ENCODE measurements at regions not wholly inside any gene's neighbourhood (a gene's known extent, or its start where the extent isn't known, plus 50 kb on each side); places are given as distances from the start of the nearest gene placed in this dataset.

DNA sequence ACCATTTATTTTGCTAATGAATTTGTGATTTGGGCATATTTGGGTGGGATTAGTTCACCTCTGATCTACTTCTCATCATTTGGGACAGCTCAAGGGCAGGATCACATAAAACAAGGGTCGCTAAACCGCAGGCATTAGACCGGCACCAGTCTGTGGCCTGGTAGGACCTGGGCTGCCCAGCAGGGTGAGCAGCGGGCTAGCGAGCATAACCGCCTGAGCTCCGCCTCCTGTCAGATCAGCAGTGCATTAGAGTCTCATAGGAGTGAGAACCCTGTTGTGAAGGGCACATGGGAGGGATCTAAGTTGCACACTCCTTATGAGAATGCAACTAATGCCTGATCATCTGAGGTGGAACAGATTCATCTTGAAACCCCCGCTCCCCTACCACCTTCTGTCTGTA is 785.3 kb downstream of the TRHDE start:
- no peak overlapping the region for H3K27ac Mint-ChIP-seq
- no peak for DNase-seq (ENCODE audit: low spot score in 2 of 2, unreplicated experiment in 2 of 2)
- no peaks in the 10 kb centered on the region for H3K4me1 Mint-ChIP-seq
- no peaks in the 10 kb centered on the region for H3K27me3 Mint-ChIP-seq (ENCODE audit: low read depth)
- TF ChIP-seq, protein P1, sequence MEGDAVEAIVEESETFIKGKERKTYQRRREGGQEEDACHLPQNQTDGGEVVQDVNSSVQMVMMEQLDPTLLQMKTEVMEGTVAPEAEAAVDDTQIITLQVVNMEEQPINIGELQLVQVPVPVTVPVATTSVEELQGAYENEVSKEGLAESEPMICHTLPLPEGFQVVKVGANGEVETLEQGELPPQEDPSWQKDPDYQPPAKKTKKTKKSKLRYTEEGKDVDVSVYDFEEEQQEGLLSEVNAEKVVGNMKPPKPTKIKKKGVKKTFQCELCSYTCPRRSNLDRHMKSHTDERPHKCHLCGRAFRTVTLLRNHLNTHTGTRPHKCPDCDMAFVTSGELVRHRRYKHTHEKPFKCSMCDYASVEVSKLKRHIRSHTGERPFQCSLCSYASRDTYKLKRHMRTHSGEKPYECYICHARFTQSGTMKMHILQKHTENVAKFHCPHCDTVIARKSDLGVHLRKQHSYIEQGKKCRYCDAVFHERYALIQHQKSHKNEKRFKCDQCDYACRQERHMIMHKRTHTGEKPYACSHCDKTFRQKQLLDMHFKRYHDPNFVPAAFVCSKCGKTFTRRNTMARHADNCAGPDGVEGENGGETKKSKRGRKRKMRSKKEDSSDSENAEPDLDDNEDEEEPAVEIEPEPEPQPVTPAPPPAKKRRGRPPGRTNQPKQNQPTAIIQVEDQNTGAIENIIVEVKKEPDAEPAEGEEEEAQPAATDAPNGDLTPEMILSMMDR (IDR thresholded peaks at IDR 0.05; ENCODE audit: unreplicated experiment), result no peak
- H3K4me3 Mint-ChIP-seq, result no peak overlapping the region
- H3K9me3 Mint-ChIP-seq, result peaks cover 9% of the 10 kb centered on the region
- no peaks in the 10 kb centered on the region for H3K36me3 Mint-ChIP-seq

DNA sequence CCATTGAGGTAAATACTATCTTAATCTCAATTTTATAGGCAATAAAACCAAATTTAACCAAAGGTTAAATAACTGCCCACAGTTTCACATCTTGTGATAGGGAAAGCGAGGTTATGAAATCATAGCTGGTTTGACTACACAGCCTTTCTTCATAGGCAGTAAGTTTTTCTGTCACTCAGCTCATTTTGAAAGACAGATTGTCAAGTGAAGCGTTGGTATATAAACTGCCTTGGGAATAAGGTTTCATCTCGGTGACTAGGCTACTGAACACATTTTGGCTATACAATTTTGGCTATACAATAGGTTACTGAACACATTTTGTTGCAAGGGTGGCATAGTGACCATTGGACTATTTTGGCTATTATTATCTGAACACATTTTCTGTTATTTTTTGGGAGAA is 793.7 kb downstream of the TRHDE start:
- Mint-ChIP-seq H3K4me3 (no peak overlapping the region), H3K9me3 (peaks cover 8% of the 10 kb centered on the region), H3K4me1 (no peaks in the 10 kb centered on the region), H3K36me3 (no peaks in the 10 kb centered on the region), H3K27ac (no peak overlapping the region), H3K27me3 (ENCODE audit: low read depth) (no peaks in the 10 kb centered on the region)
- DNase-seq (ENCODE audit: low spot score in 2 of 2, unreplicated experiment in 2 of 2), result no peak
- TF ChIP-seq, protein P1 (IDR thresholded peaks at IDR 0.05; ENCODE audit: unreplicated experiment), result no peak

DNA sequence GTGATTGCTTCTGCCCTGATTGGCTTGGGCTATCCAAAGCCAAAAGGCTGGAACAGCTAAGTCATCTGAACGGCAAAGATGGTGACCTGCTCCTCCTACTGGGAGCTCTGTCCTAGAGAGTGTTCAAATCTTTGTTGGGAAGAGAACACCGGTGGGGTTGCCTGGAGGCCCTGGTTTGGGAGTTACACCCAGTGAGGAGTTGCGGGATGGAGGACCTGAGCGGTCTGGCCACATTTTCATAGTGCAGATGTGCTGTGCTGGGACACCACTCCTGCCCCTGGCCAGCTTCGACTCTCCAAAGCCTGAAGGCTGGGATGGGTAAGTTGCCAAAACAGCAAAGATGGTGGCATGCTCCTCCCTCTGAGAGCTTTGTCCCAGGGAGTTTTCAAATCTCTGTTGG is 795.4 kb downstream of the TRHDE start:
- no peaks in the 10 kb centered on the region for H3K36me3 Mint-ChIP-seq
- H3K27me3 Mint-ChIP-seq (ENCODE audit: low read depth), result no peaks in the 10 kb centered on the region
- peaks cover 22% of the 10 kb centered on the region for H3K9me3 Mint-ChIP-seq
- H3K4me1 Mint-ChIP-seq, result no peaks in the 10 kb centered on the region
- DNase-seq (ENCODE audit: low spot score in 2 of 2, unreplicated experiment in 2 of 2), result no peak
- H3K27ac Mint-ChIP-seq, result no peak overlapping the region
- H3K4me3 Mint-ChIP-seq, result no peak overlapping the region
- TF ChIP-seq, protein P1 (IDR thresholded peaks at IDR 0.05; ENCODE audit: unreplicated experiment), result no peak

DNA sequence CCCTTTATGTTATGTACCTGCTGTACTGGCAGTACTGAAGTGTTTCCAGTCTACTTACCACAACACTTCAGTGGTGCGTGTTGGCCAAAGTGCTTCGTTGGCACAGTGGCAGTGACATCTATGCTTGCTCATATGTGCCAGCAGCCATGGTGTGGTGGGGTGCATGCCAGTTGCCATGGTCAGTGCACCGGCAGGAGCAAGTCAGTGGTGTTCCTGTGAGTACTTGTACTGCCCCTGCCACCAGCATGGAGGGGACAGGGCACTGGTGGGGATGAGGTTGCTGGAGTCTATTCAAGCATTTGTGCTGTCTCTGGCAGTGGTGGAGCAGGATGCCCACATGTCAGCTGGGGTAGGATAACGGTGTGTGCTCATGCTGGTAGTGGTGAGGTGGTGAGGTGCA is 800.0 kb downstream of the TRHDE start:
- H3K4me3 Mint-ChIP-seq, result no peak overlapping the region
- no peaks in the 10 kb centered on the region for H3K27me3 Mint-ChIP-seq (ENCODE audit: low read depth)
- peaks cover 26% of the 10 kb centered on the region for H3K9me3 Mint-ChIP-seq
- no peak overlapping the region for H3K27ac Mint-ChIP-seq
- DNase-seq (ENCODE audit: low spot score in 2 of 2, unreplicated experiment in 2 of 2), result no peak
- TF ChIP-seq, protein P1 (IDR thresholded peaks at IDR 0.05; ENCODE audit: unreplicated experiment), result no peak
- no peaks in the 10 kb centered on the region for H3K36me3 Mint-ChIP-seq
- no peaks in the 10 kb centered on the region for H3K4me1 Mint-ChIP-seq

DNA sequence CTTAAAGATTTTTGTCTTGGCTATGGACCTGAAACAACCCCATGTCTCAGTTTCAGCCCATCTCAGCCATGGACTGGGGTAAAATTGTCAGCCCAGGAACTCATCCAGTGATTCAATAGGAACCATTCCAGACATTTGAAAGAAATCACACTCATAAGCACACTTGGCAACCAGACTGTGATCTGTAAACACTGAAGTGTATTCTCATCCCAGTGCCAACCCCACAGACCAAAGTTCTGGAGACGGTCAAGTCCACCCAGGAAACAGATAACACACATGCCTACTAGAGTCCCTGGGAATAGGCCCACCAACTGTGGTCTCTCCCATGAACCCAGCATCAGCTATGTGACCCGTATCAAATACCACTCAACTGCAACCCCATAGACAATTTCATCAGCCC is 804.6 kb downstream of the TRHDE start:
- H3K36me3 Mint-ChIP-seq, result no peaks in the 10 kb centered on the region
- peaks cover 4% of the 10 kb centered on the region for H3K4me1 Mint-ChIP-seq
- H3K27ac Mint-ChIP-seq, result no peak overlapping the region
- TF ChIP-seq, protein P1 (IDR thresholded peaks at IDR 0.05; ENCODE audit: unreplicated experiment), result no peak
- H3K27me3 Mint-ChIP-seq (ENCODE audit: low read depth), result no peaks in the 10 kb centered on the region
- H3K4me3 Mint-ChIP-seq, result no peak overlapping the region
- no peak for DNase-seq (ENCODE audit: low spot score in 2 of 2, unreplicated experiment in 2 of 2)
- peaks cover 15% of the 10 kb centered on the region for H3K9me3 Mint-ChIP-seq

DNA sequence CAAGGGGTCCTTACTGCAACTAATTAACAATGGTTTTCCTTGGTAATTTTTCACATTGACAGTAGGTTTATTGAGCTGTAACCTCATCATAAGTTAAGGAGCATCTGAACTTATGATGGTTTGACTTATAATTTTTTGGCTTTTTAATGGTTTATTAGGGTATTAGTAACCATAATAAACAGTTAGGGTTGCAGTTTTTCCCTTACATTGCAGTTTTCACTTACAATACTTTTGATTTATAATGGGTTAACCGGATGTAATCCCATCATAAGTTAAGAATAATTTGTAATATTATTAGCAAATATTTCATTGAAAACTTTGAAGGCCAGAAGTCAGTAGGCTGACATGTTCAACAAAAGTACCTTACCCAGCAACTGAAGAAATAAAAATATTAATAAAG is 811.6 kb downstream of the TRHDE start:
- no peak overlapping the region for H3K4me3 Mint-ChIP-seq
- no peak overlapping the region for H3K27ac Mint-ChIP-seq
- TF ChIP-seq, protein P1 (IDR thresholded peaks at IDR 0.05; ENCODE audit: unreplicated experiment), result no peak
- H3K4me1 Mint-ChIP-seq, result peaks cover 4% of the 10 kb centered on the region
- no peak for DNase-seq (ENCODE audit: low spot score in 2 of 2, unreplicated experiment in 2 of 2)
- no peaks in the 10 kb centered on the region for H3K36me3 Mint-ChIP-seq
- H3K9me3 Mint-ChIP-seq, result peaks cover 19% of the 10 kb centered on the region
- no peaks in the 10 kb centered on the region for H3K27me3 Mint-ChIP-seq (ENCODE audit: low read depth)

All from mesothelial cell of epicardium (in vitro differentiated cells).